ENCODE measurements at regions not wholly inside any gene's neighbourhood (a gene's known extent, or its start where the extent isn't known, plus 50 kb on each side); places are given as distances from the start of the nearest gene placed in this dataset.
A peak's percentile ranks its signal among the peaks of the same experiment; 100 is the strongest.
"Not testable (repeated sequence)": the region's sequence is repeated elsewhere in the genome, so short reads cannot be mapped to it uniquely, and the experiment has no call there.

DNA sequence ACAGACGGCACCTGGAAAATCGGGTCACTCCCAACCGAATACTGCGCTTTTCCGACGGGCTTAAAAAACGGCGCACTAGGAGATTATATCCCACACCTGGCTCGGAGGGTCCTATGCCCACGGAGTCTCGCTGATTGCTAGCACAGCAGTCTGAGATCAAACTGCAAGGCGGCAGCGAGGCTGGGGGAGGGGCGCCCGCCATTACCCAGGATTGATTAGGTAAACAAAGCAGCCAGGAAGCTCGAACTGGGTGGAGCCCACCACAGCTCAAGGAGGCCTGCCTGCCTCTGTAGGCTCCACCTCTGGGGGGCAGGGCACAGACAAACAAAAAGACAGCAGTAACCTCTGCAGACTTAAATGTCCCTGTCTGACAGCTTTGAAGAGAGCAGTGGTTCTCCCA, 64.5 kb downstream of the SLC30A10 start:
- H3K4me1 Mint-ChIP-seq (ENCODE audit: low read depth); DNase-seq (ENCODE audit: low spot score, unreplicated experiment); H3K36me3 Mint-ChIP-seq (ENCODE audit: insufficient read depth); H3K4me3 Mint-ChIP-seq (ENCODE audit: low read depth); H3K9me3 Mint-ChIP-seq (ENCODE audit: low read depth); H3K27me3 Mint-ChIP-seq; H3K27ac Mint-ChIP-seq: not testable (repeated sequence)

DNA sequence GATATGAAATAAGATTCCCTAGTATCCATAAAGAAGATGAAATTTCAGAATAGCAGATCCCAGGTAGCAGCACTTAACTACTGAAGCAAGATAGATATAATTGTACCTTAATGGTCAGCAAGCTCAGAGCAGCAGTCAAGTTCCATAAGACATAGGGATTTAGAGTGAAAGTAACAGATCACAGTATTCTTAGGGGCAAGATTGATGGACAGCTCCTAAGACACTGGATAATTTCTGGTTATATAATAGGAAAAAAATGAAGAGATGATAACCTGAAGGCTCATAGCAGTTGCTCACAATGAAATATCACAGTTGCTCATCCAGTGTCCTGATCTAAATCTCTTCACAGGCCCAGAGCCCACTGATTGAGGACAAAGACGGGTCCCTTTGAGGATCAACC, 66.0 kb downstream of the SLC30A10 start:
- Mint-ChIP-seq H3K27ac (no peak overlapping the region), H3K4me1 (ENCODE audit: low read depth) (no peaks in the 10 kb centered on the region), H3K36me3 (ENCODE audit: insufficient read depth) (no peaks in the 10 kb centered on the region), H3K4me3 (ENCODE audit: low read depth) (no peak overlapping the region), H3K9me3 (ENCODE audit: low read depth) (peaks cover 4% of the 10 kb centered on the region), H3K27me3 (no peaks in the 10 kb centered on the region)
- TF ChIP-seq, protein P1, sequence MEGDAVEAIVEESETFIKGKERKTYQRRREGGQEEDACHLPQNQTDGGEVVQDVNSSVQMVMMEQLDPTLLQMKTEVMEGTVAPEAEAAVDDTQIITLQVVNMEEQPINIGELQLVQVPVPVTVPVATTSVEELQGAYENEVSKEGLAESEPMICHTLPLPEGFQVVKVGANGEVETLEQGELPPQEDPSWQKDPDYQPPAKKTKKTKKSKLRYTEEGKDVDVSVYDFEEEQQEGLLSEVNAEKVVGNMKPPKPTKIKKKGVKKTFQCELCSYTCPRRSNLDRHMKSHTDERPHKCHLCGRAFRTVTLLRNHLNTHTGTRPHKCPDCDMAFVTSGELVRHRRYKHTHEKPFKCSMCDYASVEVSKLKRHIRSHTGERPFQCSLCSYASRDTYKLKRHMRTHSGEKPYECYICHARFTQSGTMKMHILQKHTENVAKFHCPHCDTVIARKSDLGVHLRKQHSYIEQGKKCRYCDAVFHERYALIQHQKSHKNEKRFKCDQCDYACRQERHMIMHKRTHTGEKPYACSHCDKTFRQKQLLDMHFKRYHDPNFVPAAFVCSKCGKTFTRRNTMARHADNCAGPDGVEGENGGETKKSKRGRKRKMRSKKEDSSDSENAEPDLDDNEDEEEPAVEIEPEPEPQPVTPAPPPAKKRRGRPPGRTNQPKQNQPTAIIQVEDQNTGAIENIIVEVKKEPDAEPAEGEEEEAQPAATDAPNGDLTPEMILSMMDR (IDR thresholded peaks at IDR 0.05; ENCODE audit: unreplicated experiment) = no peak
- DNase-seq (ENCODE audit: low spot score, unreplicated experiment) = no peak

DNA sequence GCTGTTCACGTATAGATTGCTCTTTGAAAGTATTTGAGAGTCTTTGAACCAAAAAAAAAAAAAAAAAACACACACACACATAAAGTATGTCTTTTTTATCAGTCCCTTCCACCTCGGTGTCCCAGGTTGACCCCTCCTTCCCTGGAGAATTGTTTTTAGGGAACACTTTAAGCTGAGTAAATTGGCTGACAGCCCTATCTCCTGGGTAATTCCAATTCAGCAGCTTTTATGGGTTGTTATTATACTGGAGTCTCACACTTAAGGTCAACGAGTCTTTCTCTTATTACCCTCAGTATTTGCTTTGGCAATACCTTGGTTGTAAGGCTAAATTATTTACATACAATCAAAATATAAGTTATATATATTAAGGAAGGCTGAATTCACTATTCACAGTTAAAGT, 69.4 kb downstream of the SLC30A10 start:
- peaks cover 13% of the 10 kb centered on the region for H3K9me3 Mint-ChIP-seq (ENCODE audit: low read depth)
- H3K27ac Mint-ChIP-seq = no peak overlapping the region
- TF ChIP-seq, protein P1 (IDR thresholded peaks at IDR 0.05; ENCODE audit: unreplicated experiment) = no peak
- peaks cover 7% of the 10 kb centered on the region for H3K4me1 Mint-ChIP-seq (ENCODE audit: low read depth)
- H3K36me3 Mint-ChIP-seq (ENCODE audit: insufficient read depth) = peaks cover 2% of the 10 kb centered on the region
- no peaks in the 10 kb centered on the region for H3K27me3 Mint-ChIP-seq
- no peak overlapping the region for H3K4me3 Mint-ChIP-seq (ENCODE audit: low read depth)
- no peak for DNase-seq (ENCODE audit: low spot score, unreplicated experiment)

DNA sequence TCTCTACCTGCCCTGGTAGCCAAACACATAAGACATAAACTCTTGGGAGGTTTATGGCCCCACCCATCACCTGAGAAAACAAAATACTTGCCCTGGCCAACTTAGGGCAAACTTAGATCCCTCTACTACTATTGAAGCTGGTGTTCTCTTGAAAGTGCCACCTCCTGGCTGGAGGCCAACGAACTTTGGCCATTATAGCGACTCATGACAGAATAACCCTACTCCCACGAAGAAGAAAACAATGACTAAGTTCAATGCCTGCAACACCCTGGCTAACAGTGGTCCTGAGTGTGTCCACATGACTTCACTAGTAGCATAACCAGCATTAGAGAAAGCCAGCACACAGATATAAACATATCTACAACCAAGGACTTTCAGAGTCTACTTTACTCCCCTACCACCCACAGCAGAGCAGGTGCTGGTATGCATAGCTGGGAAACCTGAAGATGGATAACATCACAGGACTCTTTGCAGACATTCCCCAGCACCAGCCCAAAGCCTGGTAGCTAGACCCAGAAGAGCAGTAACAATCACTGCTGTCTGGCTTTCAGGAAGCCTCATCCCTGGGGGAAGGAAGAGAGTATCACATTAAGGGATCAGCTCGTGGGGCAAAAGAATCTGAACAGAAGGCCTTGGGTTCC, 81.0 kb downstream of the SLC30A10 start:
- H3K27me3 Mint-ChIP-seq = no peaks in the 10 kb centered on the region
- H3K4me1 Mint-ChIP-seq (ENCODE audit: low read depth) = no peaks in the 10 kb centered on the region
- H3K27ac Mint-ChIP-seq = no peak overlapping the region
- peaks cover 26% of the 10 kb centered on the region for H3K9me3 Mint-ChIP-seq (ENCODE audit: low read depth)
- no peak for DNase-seq (ENCODE audit: low spot score, unreplicated experiment)
- H3K36me3 Mint-ChIP-seq (ENCODE audit: insufficient read depth) = no peaks in the 10 kb centered on the region
- no peak overlapping the region for H3K4me3 Mint-ChIP-seq (ENCODE audit: low read depth)
- TF ChIP-seq, protein P1 (IDR thresholded peaks at IDR 0.05; ENCODE audit: unreplicated experiment) = no peak

DNA sequence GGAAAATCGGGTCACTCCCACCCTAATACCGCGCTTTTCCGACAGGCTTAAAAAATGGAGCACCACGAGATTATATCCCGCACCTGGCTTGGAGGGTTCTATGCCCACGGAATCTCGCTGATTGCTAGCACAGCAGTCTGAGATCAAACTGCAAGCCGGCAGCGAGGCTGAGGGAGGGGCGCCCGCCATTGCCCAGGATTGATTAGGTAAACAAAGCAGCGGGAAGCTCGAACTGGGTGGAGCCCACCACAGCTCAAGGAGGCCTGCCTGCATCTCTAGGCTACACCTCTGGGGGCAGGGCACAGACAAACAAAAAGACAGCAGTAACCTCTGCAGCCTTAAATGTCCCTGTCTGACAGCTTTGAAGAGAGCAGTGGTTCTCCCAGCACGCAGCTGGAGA, 88.8 kb downstream of the SLC30A10 start:
- peaks cover 15% of the 10 kb centered on the region for H3K27me3 Mint-ChIP-seq
- not testable (repeated sequence) for H3K4me1 Mint-ChIP-seq (ENCODE audit: low read depth); H3K9me3 Mint-ChIP-seq (ENCODE audit: low read depth); H3K36me3 Mint-ChIP-seq (ENCODE audit: insufficient read depth)
- peak overlapping the region; percentile 86 for H3K4me3 Mint-ChIP-seq (ENCODE audit: low read depth)
- H3K27ac Mint-ChIP-seq = peak overlapping the region; percentile 87
- TF ChIP-seq, protein P1 (IDR thresholded peaks at IDR 0.05; ENCODE audit: unreplicated experiment) = peak; percentile 51
- DNase-seq (ENCODE audit: low spot score, unreplicated experiment) = peak; percentile 71

DNA sequence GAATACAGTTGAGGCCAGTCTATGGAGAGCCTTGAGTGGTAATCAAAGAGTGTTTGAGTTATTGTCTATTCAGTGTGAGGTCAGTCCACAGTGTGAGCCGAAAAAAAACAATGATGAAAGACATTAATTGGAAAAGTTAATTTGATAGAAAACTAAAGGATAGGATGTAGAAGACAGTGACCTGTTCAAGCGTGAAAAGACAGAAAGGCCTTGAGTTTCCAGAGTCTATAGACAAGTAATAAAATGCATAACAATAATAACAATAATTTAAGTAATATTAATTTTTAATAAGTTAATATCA, 90.4 kb downstream of the SLC30A10 start:
- Mint-ChIP-seq H3K9me3 (ENCODE audit: low read depth) (no peaks in the 10 kb centered on the region), H3K4me1 (ENCODE audit: low read depth) (peaks cover 10% of the 10 kb centered on the region)

More for the DNA sequence above, 90.4 kb downstream of the SLC30A10 start:
- no peak for DNase-seq (ENCODE audit: low spot score, unreplicated experiment)
- peaks cover 18% of the 10 kb centered on the region for H3K27me3 Mint-ChIP-seq
- TF ChIP-seq, protein P1 (IDR thresholded peaks at IDR 0.05; ENCODE audit: unreplicated experiment) = no peak
- no peak overlapping the region for H3K4me3 Mint-ChIP-seq (ENCODE audit: low read depth)
- H3K27ac Mint-ChIP-seq = no peak overlapping the region
- H3K36me3 Mint-ChIP-seq (ENCODE audit: insufficient read depth) = peaks cover 2% of the 10 kb centered on the region
